Urinary bladder (tissue), 3 donors: ENCODE measurements at regions not wholly inside any gene's neighbourhood (a gene's known extent, or its start where the extent isn't known, plus 50 kb on each side); places are given as distances from the start of the nearest gene placed in this dataset.
A peak's percentile ranks its signal among the peaks of the same experiment; 100 is the strongest.

Source experiments
- DNase-seq: peaks from one replicate; pipeline ENCODE4 v3.0.0-alpha.2; 2015; ENCODE audit errors: extremely low spot score
- H3K27ac ChIP-seq: one replicate; pipeline ENCODE4 v1.5.1; 2013; ENCODE audit warnings: low read depth, mild to moderate bottlenecking, moderate library complexity
- H3K36me3 ChIP-seq: one replicate; pipeline ENCODE4 v1.6.1; 2013; ENCODE audit warnings: mild to moderate bottlenecking, moderate library complexity; ENCODE audit not compliant: insufficient read depth
- H3K4me1 ChIP-seq: one replicate; pipeline ENCODE4 v1.6.1; 2013; ENCODE audit warnings: mild to moderate bottlenecking, moderate library complexity; ENCODE audit not compliant: insufficient read depth
- H3K4me3 ChIP-seq: one replicate; pipeline ENCODE4 v1.5.1; 2013; ENCODE audit warnings: low read depth, low read length
- WGBS: extraction: QIAGEN DNeasy Blood & Tissue Kit; methylation state at CpG from one replicate; pipeline ENCODE4 v1.1.7; 2013; 5-methylcytosine and 5-hydroxymethylcytosine counted together
- donor health status: healthy with polysubstance abuse.
- donor health status: healthy.

- H3K4me3 ChIP-seq = no peak overlapping the region
- no peak for DNase-seq
- no peaks in the 10 kb centered on the region for H3K4me1 ChIP-seq
- WGBS = 76% methylated on average over 1 of the region's 1 CpG
- peak overlapping the region; percentile 10 for H3K27ac ChIP-seq
- H3K36me3 ChIP-seq = no peaks in the 10 kb centered on the region
Measured at GRCh38 chr21:16573578-16573977, 843.8 kb downstream of the USP25 start.

- H3K27ac ChIP-seq = no peak overlapping the region
- DNase-seq = no peak
- no peak overlapping the region for H3K4me3 ChIP-seq
- WGBS = 77% methylated on average over 1 of the region's 1 CpG
- H3K4me1 ChIP-seq = no peaks in the 10 kb centered on the region
- H3K36me3 ChIP-seq = no peaks in the 10 kb centered on the region
Measured at GRCh38 chr21:16577975-16578374, 848.2 kb downstream of the USP25 start.

GRCh38 chr21:16578912-16579311 lies 849.1 kb downstream of the USP25 start:
- Histone ChIP-seq H3K27ac (no peak overlapping the region), H3K36me3 (no peaks in the 10 kb centered on the region), H3K4me3 (no peak overlapping the region), H3K4me1 (no peaks in the 10 kb centered on the region)
- DNase-seq = no peak
- 24% methylated on average over 3 of the region's 3 CpGs for WGBS

- Histone ChIP-seq H3K27ac (peak overlapping the region; percentile 38), H3K4me1 (no peaks in the 10 kb centered on the region), H3K36me3 (no peaks in the 10 kb centered on the region), H3K4me3 (no peak overlapping the region)
- 19% methylated on average over 3 of the region's 3 CpGs for WGBS
- peak; percentile 78 for DNase-seq
Measured at GRCh38 chr21:16579538-16579937, 849.8 kb downstream of the USP25 start.

GRCh38 chr21:16580661-16581060 lies 850.9 kb downstream of the USP25 start:
- Histone ChIP-seq H3K36me3 (no peaks in the 10 kb centered on the region), H3K27ac (no peak overlapping the region), H3K4me3 (no peak overlapping the region), H3K4me1 (no peaks in the 10 kb centered on the region)
- no peak for DNase-seq
- 70% methylated on average over 2 of the region's 2 CpGs for WGBS

GRCh38 chr21:16583556-16583955 lies 853.8 kb downstream of the USP25 start:
- Histone ChIP-seq H3K4me1 (no peaks in the 10 kb centered on the region), H3K27ac (no peak overlapping the region), H3K4me3 (no peak overlapping the region), H3K36me3 (no peaks in the 10 kb centered on the region)
- DNase-seq = no peak
- WGBS = 88% methylated on average over 1 of the region's 1 CpG

- WGBS = 79% methylated on average over 1 of the region's 1 CpG
- DNase-seq = no peak
- Histone ChIP-seq H3K36me3 (no peaks in the 10 kb centered on the region), H3K4me3 (no peak overlapping the region), H3K4me1 (no peaks in the 10 kb centered on the region), H3K27ac (no peak overlapping the region)
Measured at GRCh38 chr21:16584756-16585155, 855.0 kb downstream of the USP25 start.

GRCh38 chr21:16585896-16586295 lies 856.1 kb downstream of the USP25 start:
- no peak for DNase-seq
- Histone ChIP-seq H3K36me3 (no peaks in the 10 kb centered on the region), H3K27ac (no peak overlapping the region), H3K4me3 (no peak overlapping the region), H3K4me1 (no peaks in the 10 kb centered on the region)
- 77% methylated on average over 3 of the region's 3 CpGs for WGBS

GRCh38 chr21:16587141-16587581 lies 857.4 kb downstream of the USP25 start:
- Histone ChIP-seq H3K4me1 (no peaks in the 10 kb centered on the region), H3K36me3 (no peaks in the 10 kb centered on the region), H3K4me3 (peak overlapping the region; percentile 15), H3K27ac (no peak overlapping the region)
- 26% methylated on average over 6 of the region's 6 CpGs for WGBS
- DNase-seq = no peak

GRCh38 chr21:16587681-16588375 lies 858.0 kb downstream of the USP25 start:
- no peaks in the 10 kb centered on the region for H3K36me3 ChIP-seq
- H3K4me1 ChIP-seq = no peaks in the 10 kb centered on the region
- H3K27ac ChIP-seq = no peak overlapping the region
- WGBS = 18% methylated on average over 7 of the region's 7 CpGs
- peak overlapping the region; percentile 28 for H3K4me3 ChIP-seq
- no peak for DNase-seq

- no peak for DNase-seq
- H3K4me1 ChIP-seq = no peaks in the 10 kb centered on the region
- no peak overlapping the region for H3K27ac ChIP-seq
- 16% methylated on average over 18 of the region's 18 CpGs for WGBS
- no peaks in the 10 kb centered on the region for H3K36me3 ChIP-seq
- H3K4me3 ChIP-seq = peak overlapping the region; percentile 28
Measured at GRCh38 chr21:16588433-16588860, 858.7 kb downstream of the USP25 start.

GRCh38 chr21:16589006-16589898 lies 859.5 kb downstream of the USP25 start:
- Histone ChIP-seq H3K4me1 (no peaks in the 10 kb centered on the region), H3K36me3 (no peaks in the 10 kb centered on the region), H3K27ac (no peak overlapping the region), H3K4me3 (no peak overlapping the region)
- no peak for DNase-seq
- 75% methylated on average over 7 of the region's 7 CpGs for WGBS

- WGBS = 81% methylated on average over 5 of the region's 5 CpGs
- H3K4me3 ChIP-seq = no peak overlapping the region
- DNase-seq = no peak
- no peak overlapping the region for H3K27ac ChIP-seq
- H3K36me3 ChIP-seq = no peaks in the 10 kb centered on the region
- no peaks in the 10 kb centered on the region for H3K4me1 ChIP-seq
Measured at GRCh38 chr21:16590186-16590585, 860.4 kb downstream of the USP25 start.
